SK-N-SH treated with all-trans-retinoic acid at 6 μM for 48 hours (cell line): ENCODE measurements at regions not wholly inside any gene's neighbourhood (a gene's known extent, or its start where the extent isn't known, plus 50 kb on each side); places are given as distances from the start of the nearest gene placed in this dataset.

Experiments used
- ATAC-seq: fragments of 200-7000 bp; cut with Tn5 transposase; 3 replicates; pipeline ENCODE4 v1.9.1; 2020; ENCODE audit warnings: mild to moderate bottlenecking, moderate library complexity
- ARNTL ChIP-seq: fragments of 450-650 bp; formaldehyde crosslinking; IDR thresholded peaks from 2 replicates; pipeline ENCODE4 v1.5.0; 2020; ENCODE audit warnings: low read depth, mild to moderate bottlenecking, moderate library complexity, borderline replicate concordance
- BACH2 ChIP-seq: fragments of 250-450 bp; sonication (Bioruptor Pico); IDR thresholded peaks from 2 replicates; pipeline ENCODE4 v1.9.0; 2021; ENCODE audit warnings: mild to moderate bottlenecking, borderline replicate concordance
- ESRRG ChIP-seq: fragments of 250-450 bp; sonication (Bioruptor Pico); IDR thresholded peaks from 2 replicates; pipeline ENCODE4 v1.6.1; 2021; ENCODE audit warnings: mild to moderate bottlenecking
- GLIS3 ChIP-seq: fragments of 250-450 bp; sonication (Bioruptor Pico); IDR thresholded peaks from 2 replicates; pipeline ENCODE4 v1.5.0; 2020; ENCODE audit warnings: mild to moderate bottlenecking, moderate library complexity
- ISL1 ChIP-seq: fragments of 250-450 bp; sonication (Bioruptor Pico); IDR thresholded peaks from 2 replicates; pipeline ENCODE4 v2.1.2; 2022; ENCODE audit warnings: mild to moderate bottlenecking, moderate library complexity
- OSR1 ChIP-seq: fragments of 250-450 bp; sonication (Bioruptor Pico); IDR thresholded peaks from 2 replicates; pipeline ENCODE4 v1.8.0; 2022; ENCODE audit warnings: moderate library complexity, mild to moderate bottlenecking, inconsistent platforms
- POU6F1 ChIP-seq: fragments of 250-450 bp; sonication (Bioruptor Pico); IDR thresholded peaks from 2 replicates; pipeline ENCODE4 v1.8.0; 2021; ENCODE audit warnings: low read depth, mild to moderate bottlenecking, moderate library complexity, borderline replicate concordance
- PPARA ChIP-seq: fragments of 250-450 bp; sonication (Bioruptor Pico); IDR thresholded peaks from 2 replicates; pipeline ENCODE4 v1.5.0; 2020; ENCODE audit warnings: mild to moderate bottlenecking, borderline replicate concordance
- RARB ChIP-seq: fragments of 250-450 bp; sonication (Bioruptor Pico); IDR thresholded peaks from 2 replicates; pipeline ENCODE4 v1.8.0; 2021; ENCODE audit warnings: mild to moderate bottlenecking, moderate library complexity
- TCF4 ChIP-seq: fragments of 250-450 bp; sonication (Bioruptor Pico); IDR thresholded peaks from 2 replicates; pipeline ENCODE4 v1.8.0; 2021; ENCODE audit warnings: mild to moderate bottlenecking, moderate library complexity, borderline replicate concordance
- TOX ChIP-seq: fragments of 250-450 bp; sonication (Bioruptor Pico); IDR thresholded peaks from 2 replicates; pipeline ENCODE4 v1.8.0; 2021; ENCODE audit warnings: mild to moderate bottlenecking, moderate library complexity, borderline replicate concordance
- ZFP3 ChIP-seq: fragments of 250-450 bp; sonication (Bioruptor Pico); IDR thresholded peaks from 2 replicates; pipeline ENCODE4 v1.5.0; 2020; ENCODE audit warnings: mild to moderate bottlenecking, moderate library complexity
- ZFP30 ChIP-seq: fragments of 450-650 bp; formaldehyde crosslinking; IDR thresholded peaks from 2 replicates; pipeline ENCODE4 v1.5.0; 2022; ENCODE audit warnings: mild to moderate bottlenecking, moderate library complexity
- ZNF565 ChIP-seq: fragments of 450-650 bp; formaldehyde crosslinking; conservative IDR thresholded peaks from 2 replicates; pipeline ENCODE4 v1.5.0; 2020; ENCODE audit warnings: low read depth, mild to moderate bottlenecking, moderate library complexity
- ZNF70 ChIP-seq: fragments of 450-650 bp; formaldehyde crosslinking; IDR thresholded peaks from 2 replicates; pipeline ENCODE4 v1.5.0; 2020; ENCODE audit warnings: mild to moderate bottlenecking, moderate library complexity
- ZNF8 ChIP-seq: fragments of 450-650 bp; formaldehyde crosslinking; IDR thresholded peaks from 2 replicates; pipeline ENCODE4 v1.5.0; 2020; ENCODE audit warnings: mild to moderate bottlenecking, moderate library complexity
- TF ChIP-seq, protein P1 (sequence below): fragments of 250-450 bp; sonication (Bioruptor Pico); IDR thresholded peaks from 2 replicates; pipeline ENCODE4 v1.5.0; 2020; ENCODE audit warnings: mild to moderate bottlenecking, moderate library complexity
- TF ChIP-seq, protein P2 (sequence below): fragments of 250-450 bp; sonication (Bioruptor Pico); IDR thresholded peaks from 2 replicates; pipeline ENCODE4 v1.8.0; 2020; ENCODE audit warnings: mild to moderate bottlenecking, moderate library complexity, borderline replicate concordance
- TF ChIP-seq, protein P3 (sequence below): fragments of 250-450 bp; sonication (Bioruptor Pico); IDR thresholded peaks from 2 replicates; pipeline ENCODE4 v1.5.1; 2021; ENCODE audit warnings: mild to moderate bottlenecking, moderate library complexity
- TF ChIP-seq, protein P4 (sequence below): fragments of 250-450 bp; sonication (Bioruptor Pico); IDR thresholded peaks from 2 replicates; pipeline ENCODE4 v1.5.1; 2020; ENCODE audit warnings: low read depth, mild to moderate bottlenecking, moderate library complexity

DNA sequence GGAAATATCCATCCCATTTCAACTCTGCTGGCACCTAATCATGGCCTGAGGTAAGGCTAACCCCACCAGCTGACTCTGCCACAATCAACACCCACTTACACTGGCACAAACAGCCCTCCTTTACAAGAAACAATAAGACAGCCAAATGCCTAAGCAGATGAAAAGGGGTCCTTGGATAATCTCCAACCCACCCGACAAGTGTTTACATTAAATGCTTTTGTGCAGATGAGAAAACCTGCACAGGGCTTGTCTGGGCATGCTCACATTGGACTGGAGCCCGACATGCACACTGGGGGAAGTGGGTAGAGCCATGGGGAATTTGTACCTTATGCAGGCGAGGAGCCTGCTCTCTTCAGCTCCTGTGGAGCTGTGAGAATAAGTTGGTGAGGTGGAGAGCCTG lies 138.9 kb upstream of the ITM2A start (continued):
- TF ChIP-seq, protein P1, sequence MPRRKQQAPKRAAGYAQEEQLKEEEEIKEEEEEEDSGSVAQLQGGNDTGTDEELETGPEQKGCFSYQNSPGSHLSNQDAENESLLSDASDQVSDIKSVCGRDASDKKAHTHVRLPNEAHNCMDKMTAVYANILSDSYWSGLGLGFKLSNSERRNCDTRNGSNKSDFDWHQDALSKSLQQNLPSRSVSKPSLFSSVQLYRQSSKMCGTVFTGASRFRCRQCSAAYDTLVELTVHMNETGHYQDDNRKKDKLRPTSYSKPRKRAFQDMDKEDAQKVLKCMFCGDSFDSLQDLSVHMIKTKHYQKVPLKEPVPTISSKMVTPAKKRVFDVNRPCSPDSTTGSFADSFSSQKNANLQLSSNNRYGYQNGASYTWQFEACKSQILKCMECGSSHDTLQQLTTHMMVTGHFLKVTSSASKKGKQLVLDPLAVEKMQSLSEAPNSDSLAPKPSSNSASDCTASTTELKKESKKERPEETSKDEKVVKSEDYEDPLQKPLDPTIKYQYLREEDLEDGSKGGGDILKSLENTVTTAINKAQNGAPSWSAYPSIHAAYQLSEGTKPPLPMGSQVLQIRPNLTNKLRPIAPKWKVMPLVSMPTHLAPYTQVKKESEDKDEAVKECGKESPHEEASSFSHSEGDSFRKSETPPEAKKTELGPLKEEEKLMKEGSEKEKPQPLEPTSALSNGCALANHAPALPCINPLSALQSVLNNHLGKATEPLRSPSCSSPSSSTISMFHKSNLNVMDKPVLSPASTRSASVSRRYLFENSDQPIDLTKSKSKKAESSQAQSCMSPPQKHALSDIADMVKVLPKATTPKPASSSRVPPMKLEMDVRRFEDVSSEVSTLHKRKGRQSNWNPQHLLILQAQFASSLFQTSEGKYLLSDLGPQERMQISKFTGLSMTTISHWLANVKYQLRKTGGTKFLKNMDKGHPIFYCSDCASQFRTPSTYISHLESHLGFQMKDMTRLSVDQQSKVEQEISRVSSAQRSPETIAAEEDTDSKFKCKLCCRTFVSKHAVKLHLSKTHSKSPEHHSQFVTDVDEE (CRISPR knock-in tag): no peak
- TF ChIP-seq PPARA (CRISPR knock-in tag) (no peak), ZFP3 (CRISPR knock-in tag) (no peak), ZNF70 (CRISPR knock-in tag) (no peak)

DNA sequence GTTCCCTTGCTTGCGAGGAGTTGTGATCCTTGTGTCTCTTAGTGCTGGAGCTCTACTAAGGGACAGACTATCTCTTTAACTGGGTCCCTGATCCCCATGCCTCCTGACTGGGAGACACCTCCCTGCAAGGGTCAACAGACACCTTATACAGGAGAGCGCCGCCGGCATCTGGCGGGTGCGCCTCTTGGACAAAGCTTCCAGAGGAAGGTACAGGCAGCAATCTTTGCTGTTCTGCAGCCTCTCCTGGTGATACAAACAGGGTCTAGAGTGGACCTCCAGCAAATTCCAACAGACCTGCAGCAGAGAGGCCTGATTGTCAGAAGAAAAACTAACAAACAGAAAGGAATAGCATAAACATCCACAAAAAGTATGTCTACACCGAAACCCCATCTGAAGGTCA lies 115.6 kb upstream of the ITM2A start:
- no peak for ATAC-seq
- TF ChIP-seq TOX (no peak), ZNF565 (CRISPR knock-in tag) (no peak), RARB (CRISPR knock-in tag) (no peak), ISL1 (CRISPR knock-in tag) (no peak), ARNTL (no peak), OSR1 (CRISPR knock-in tag) (no peak), ZFP30 (CRISPR knock-in tag) (no peak), GLIS3 (CRISPR knock-in tag) (no peak), ESRRG (CRISPR knock-in tag) (no peak), BACH2 (CRISPR knock-in tag) (no peak), TCF4 (CRISPR knock-in tag) (no peak), ZNF8 (CRISPR knock-in tag) (no peak), ZNF70 (CRISPR knock-in tag) (no peak), POU6F1 (no peak), PPARA (CRISPR knock-in tag) (no peak)
- TF ChIP-seq, protein P2, sequence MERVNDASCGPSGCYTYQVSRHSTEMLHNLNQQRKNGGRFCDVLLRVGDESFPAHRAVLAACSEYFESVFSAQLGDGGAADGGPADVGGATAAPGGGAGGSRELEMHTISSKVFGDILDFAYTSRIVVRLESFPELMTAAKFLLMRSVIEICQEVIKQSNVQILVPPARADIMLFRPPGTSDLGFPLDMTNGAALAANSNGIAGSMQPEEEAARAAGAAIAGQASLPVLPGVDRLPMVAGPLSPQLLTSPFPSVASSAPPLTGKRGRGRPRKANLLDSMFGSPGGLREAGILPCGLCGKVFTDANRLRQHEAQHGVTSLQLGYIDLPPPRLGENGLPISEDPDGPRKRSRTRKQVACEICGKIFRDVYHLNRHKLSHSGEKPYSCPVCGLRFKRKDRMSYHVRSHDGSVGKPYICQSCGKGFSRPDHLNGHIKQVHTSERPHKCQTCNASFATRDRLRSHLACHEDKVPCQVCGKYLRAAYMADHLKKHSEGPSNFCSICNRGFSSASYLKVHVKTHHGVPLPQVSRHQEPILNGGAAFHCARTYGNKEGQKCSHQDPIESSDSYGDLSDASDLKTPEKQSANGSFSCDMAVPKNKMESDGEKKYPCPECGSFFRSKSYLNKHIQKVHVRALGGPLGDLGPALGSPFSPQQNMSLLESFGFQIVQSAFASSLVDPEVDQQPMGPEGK (CRISPR knock-in tag): no peak
- TF ChIP-seq, protein P3, sequence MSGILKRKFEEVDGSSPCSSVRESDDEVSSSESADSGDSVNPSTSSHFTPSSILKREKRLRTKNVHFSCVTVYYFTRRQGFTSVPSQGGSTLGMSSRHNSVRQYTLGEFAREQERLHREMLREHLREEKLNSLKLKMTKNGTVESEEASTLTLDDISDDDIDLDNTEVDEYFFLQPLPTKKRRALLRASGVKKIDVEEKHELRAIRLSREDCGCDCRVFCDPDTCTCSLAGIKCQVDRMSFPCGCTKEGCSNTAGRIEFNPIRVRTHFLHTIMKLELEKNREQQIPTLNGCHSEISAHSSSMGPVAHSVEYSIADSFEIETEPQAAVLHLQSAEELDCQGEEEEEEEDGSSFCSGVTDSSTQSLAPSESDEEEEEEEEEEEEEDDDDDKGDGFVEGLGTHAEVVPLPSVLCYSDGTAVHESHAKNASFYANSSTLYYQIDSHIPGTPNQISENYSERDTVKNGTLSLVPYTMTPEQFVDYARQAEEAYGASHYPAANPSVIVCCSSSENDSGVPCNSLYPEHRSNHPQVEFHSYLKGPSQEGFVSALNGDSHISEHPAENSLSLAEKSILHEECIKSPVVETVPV (CRISPR knock-in tag): no peak
- TF ChIP-seq, protein P1 (CRISPR knock-in tag): no peak
- TF ChIP-seq, protein P4, sequence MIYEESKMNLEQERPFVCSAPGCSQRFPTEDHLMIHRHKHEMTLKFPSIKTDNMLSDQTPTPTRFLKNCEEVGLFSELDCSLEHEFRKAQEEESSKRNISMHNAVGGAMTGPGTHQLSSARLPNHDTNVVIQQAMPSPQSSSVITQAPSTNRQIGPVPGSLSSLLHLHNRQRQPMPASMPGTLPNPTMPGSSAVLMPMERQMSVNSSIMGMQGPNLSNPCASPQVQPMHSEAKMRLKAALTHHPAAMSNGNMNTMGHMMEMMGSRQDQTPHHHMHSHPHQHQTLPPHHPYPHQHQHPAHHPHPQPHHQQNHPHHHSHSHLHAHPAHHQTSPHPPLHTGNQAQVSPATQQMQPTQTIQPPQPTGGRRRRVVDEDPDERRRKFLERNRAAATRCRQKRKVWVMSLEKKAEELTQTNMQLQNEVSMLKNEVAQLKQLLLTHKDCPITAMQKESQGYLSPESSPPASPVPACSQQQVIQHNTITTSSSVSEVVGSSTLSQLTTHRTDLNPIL: no peak
